Karpas-422 (cell line): ENCODE measurements at regions not wholly inside any gene's neighbourhood (a gene's known extent, or its start where the extent isn't known, plus 50 kb on each side); places are given as distances from the start of the nearest gene placed in this dataset.

ENCODE experiments used
- DNase-seq: peaks from one replicate; pipeline ENCODE4 v3.0.0-alpha.2; 2015
- H2AFZ ChIP-seq: fragments of 200-600 bp; sonication (generic); 2 replicates; pipeline ENCODE4 v1.6.1; 2014; ENCODE audit warnings: antibody characterized with exemption, low read length, mixed read lengths
- H3K27ac ChIP-seq: fragments of 200-600 bp; sonication (generic); 2 replicates; pipeline ENCODE4 v1.5.1; 2014; ENCODE audit warnings: mild to moderate bottlenecking, low read length, moderate library complexity
- H3K27me3 ChIP-seq: fragments of 200-600 bp; sonication (generic); 2 replicates; pipeline ENCODE4 v1.6.1; 2014; ENCODE audit warnings: low read length, mixed read lengths
- H3K36me3 ChIP-seq: fragments of 200-600 bp; sonication (generic); 2 replicates; pipeline ENCODE4 v1.6.1; 2014; ENCODE audit warnings: low read length, mixed read lengths; ENCODE audit not compliant: insufficient read depth
- H3K4me1 ChIP-seq: fragments of 200-600 bp; sonication (generic); 2 replicates; pipeline ENCODE4 v1.6.1; 2014; ENCODE audit warnings: mild to moderate bottlenecking, low read length, mixed read lengths
- H3K4me2 ChIP-seq: fragments of 200-600 bp; sonication (generic); 2 replicates; pipeline ENCODE4 v1.6.1; 2014; ENCODE audit warnings: low read length, low read depth, mild to moderate bottlenecking; ENCODE audit not compliant: poor library complexity, severe bottlenecking
- H3K4me3 ChIP-seq: fragments of 200-600 bp; sonication (generic); 2 replicates; pipeline ENCODE4 v1.5.1; 2014; ENCODE audit warnings: mild to moderate bottlenecking, antibody characterized with exemption, low read length, mixed read lengths
- H3K79me2 ChIP-seq: fragments of 200-600 bp; sonication (generic); 2 replicates; pipeline ENCODE4 v1.6.1; 2014; ENCODE audit warnings: mild to moderate bottlenecking, low read length, mixed read lengths
- H3K9ac ChIP-seq: fragments of 200-600 bp; sonication (generic); 2 replicates; pipeline ENCODE4 v1.6.0; 2014; ENCODE audit warnings: low read length
- H3K9me2 ChIP-seq: fragments of 200-600 bp; sonication (generic), shearing (Covaris generic); replicated peaks from 2 replicates; pipeline ENCODE4 v1.6.0; 2014; ENCODE audit warnings: mild to moderate bottlenecking, low read length, moderate library complexity; ENCODE audit not compliant: insufficient read depth
- H3K9me3 ChIP-seq: fragments of 300-700, 200-600 bp; sonication (generic); 2 replicates; pipeline ENCODE4 v1.6.1; 2014; ENCODE audit warnings: low read length, mixed read lengths
- H4K20me1 ChIP-seq: fragments of 200-600 bp; sonication (generic); 2 replicates; pipeline ENCODE4 v1.6.1; 2014; ENCODE audit warnings: mild to moderate bottlenecking, antibody characterized with exemption, low read length, low read depth; ENCODE audit not compliant: insufficient read depth

- Histone ChIP-seq H2AFZ (no peak overlapping the region), H3K9me2 (no peaks in the 10 kb centered on the region), H3K9ac (no peak overlapping the region)
These were observed 277.0 kb downstream of the PRL start for GRCh38 chr6:22019857-22020256.

GRCh38 chr6:22020299-22021003 lies 276.4 kb downstream of the PRL start:
- H3K27me3 ChIP-seq: no peaks in the 10 kb centered on the region
- no peaks in the 10 kb centered on the region for H4K20me1 ChIP-seq
- H3K36me3 ChIP-seq: no peaks in the 10 kb centered on the region
- no peaks in the 10 kb centered on the region; the same call in 1 of the 2 replicates for H3K9me3 ChIP-seq
- DNase-seq: no peak
- H3K9ac ChIP-seq: no peak overlapping the region
- no peaks in the 10 kb centered on the region for H3K79me2 ChIP-seq
- no peaks in the 10 kb centered on the region for H3K4me1 ChIP-seq
- H3K9me2 ChIP-seq: no peaks in the 10 kb centered on the region
- no peak overlapping the region for H3K27ac ChIP-seq
- H2AFZ ChIP-seq: no peak overlapping the region
- H3K4me2 ChIP-seq: no peak overlapping the region
- H3K4me3 ChIP-seq: no peak overlapping the region

More at GRCh38 chr6:22019857-22020256, 277.0 kb downstream of the PRL start:
- Histone ChIP-seq H4K20me1 (no peaks in the 10 kb centered on the region), H3K4me3 (no peak overlapping the region), H3K27me3 (no peaks in the 10 kb centered on the region), H3K4me2 (no peak overlapping the region), H3K36me3 (no peaks in the 10 kb centered on the region), H3K9me3 (no peaks in the 10 kb centered on the region; the same call in 1 of the 2 replicates), H3K27ac (no peak overlapping the region), H3K79me2 (no peaks in the 10 kb centered on the region), H3K4me1 (no peaks in the 10 kb centered on the region)
- DNase-seq: no peak

GRCh38 chr6:22021966-22022365 lies 274.9 kb downstream of the PRL start:
- H3K36me3 ChIP-seq: no peaks in the 10 kb centered on the region
- no peak overlapping the region for H3K9ac ChIP-seq
- H4K20me1 ChIP-seq: no peaks in the 10 kb centered on the region
- H3K9me2 ChIP-seq: no peaks in the 10 kb centered on the region
- H3K4me1 ChIP-seq: no peaks in the 10 kb centered on the region
- DNase-seq: no peak
- H3K9me3 ChIP-seq: no peaks in the 10 kb centered on the region; the same call in 1 of the 2 replicates
- no peak overlapping the region for H3K27ac ChIP-seq
- H3K27me3 ChIP-seq: no peaks in the 10 kb centered on the region
- H3K79me2 ChIP-seq: no peaks in the 10 kb centered on the region
- no peak overlapping the region for H3K4me3 ChIP-seq
- H3K4me2 ChIP-seq: no peak overlapping the region
- no peak overlapping the region for H2AFZ ChIP-seq

GRCh38 chr6:22023937-22024336 lies 272.9 kb downstream of the PRL start:
- Histone ChIP-seq H3K9me3 (no peaks in the 10 kb centered on the region; the same call in 1 of the 2 replicates), H3K36me3 (no peaks in the 10 kb centered on the region)

GRCh38 chr6:22024973-22025467 lies 271.8 kb downstream of the PRL start:
- H3K9ac ChIP-seq: no peak overlapping the region
- H3K36me3 ChIP-seq: no peaks in the 10 kb centered on the region
- H2AFZ ChIP-seq: no peak overlapping the region
- H3K27ac ChIP-seq: no peak overlapping the region
- H4K20me1 ChIP-seq: no peaks in the 10 kb centered on the region
- H3K9me2 ChIP-seq: no peaks in the 10 kb centered on the region
- no peak overlapping the region for H3K4me2 ChIP-seq
- no peak overlapping the region for H3K4me3 ChIP-seq
- H3K9me3 ChIP-seq: no peaks in the 10 kb centered on the region; the same call in 1 of the 2 replicates
- no peak for DNase-seq
- no peaks in the 10 kb centered on the region for H3K79me2 ChIP-seq
- H3K4me1 ChIP-seq: no peaks in the 10 kb centered on the region
- no peaks in the 10 kb centered on the region for H3K27me3 ChIP-seq

More at GRCh38 chr6:22023937-22024336, 272.9 kb downstream of the PRL start:
- no peaks in the 10 kb centered on the region for H3K9me2 ChIP-seq
- H3K9ac ChIP-seq: no peak overlapping the region
- H2AFZ ChIP-seq: no peak overlapping the region
- H3K4me3 ChIP-seq: no peak overlapping the region
- no peak overlapping the region for H3K27ac ChIP-seq
- no peaks in the 10 kb centered on the region for H3K79me2 ChIP-seq
- H4K20me1 ChIP-seq: no peaks in the 10 kb centered on the region
- H3K4me1 ChIP-seq: no peaks in the 10 kb centered on the region
- no peaks in the 10 kb centered on the region for H3K27me3 ChIP-seq
- H3K4me2 ChIP-seq: no peak overlapping the region
- no peak for DNase-seq

- no peaks in the 10 kb centered on the region for H3K36me3 ChIP-seq
- H3K4me1 ChIP-seq: no peaks in the 10 kb centered on the region
- H3K27ac ChIP-seq: no peak overlapping the region
- H2AFZ ChIP-seq: no peak overlapping the region
- H3K4me2 ChIP-seq: no peak overlapping the region
- H3K9me3 ChIP-seq: no peaks in the 10 kb centered on the region; the same call in 1 of the 2 replicates
- H3K79me2 ChIP-seq: no peaks in the 10 kb centered on the region
- no peaks in the 10 kb centered on the region for H3K9me2 ChIP-seq
- DNase-seq: no peak
- no peak overlapping the region for H3K4me3 ChIP-seq
- no peak overlapping the region for H3K9ac ChIP-seq
- no peaks in the 10 kb centered on the region for H3K27me3 ChIP-seq
- H4K20me1 ChIP-seq: no peaks in the 10 kb centered on the region
These were observed 271.2 kb downstream of the PRL start for GRCh38 chr6:22025468-22026163.

- Histone ChIP-seq H2AFZ (no peak overlapping the region), H3K9me3 (no peaks in the 10 kb centered on the region; the same call in 1 of the 2 replicates), H3K4me1 (no peaks in the 10 kb centered on the region), H3K27ac (no peak overlapping the region), H3K9ac (no peak overlapping the region), H3K4me2 (no peak overlapping the region), H3K79me2 (no peaks in the 10 kb centered on the region), H4K20me1 (no peaks in the 10 kb centered on the region), H3K36me3 (no peaks in the 10 kb centered on the region), H3K27me3 (no peaks in the 10 kb centered on the region), H3K4me3 (no peak overlapping the region), H3K9me2 (no peaks in the 10 kb centered on the region)
- DNase-seq: no peak
These were observed 270.6 kb downstream of the PRL start for GRCh38 chr6:22026164-22026678.

GRCh38 chr6:22027040-22027725 lies 269.7 kb downstream of the PRL start:
- Histone ChIP-seq H3K9me3 (no peaks in the 10 kb centered on the region; the same call in 1 of the 2 replicates), H3K36me3 (no peaks in the 10 kb centered on the region), H4K20me1 (no peaks in the 10 kb centered on the region), H3K4me3 (no peak overlapping the region), H3K4me2 (no peak overlapping the region), H2AFZ (no peak overlapping the region), H3K4me1 (no peaks in the 10 kb centered on the region), H3K9ac (no peak overlapping the region), H3K27me3 (no peaks in the 10 kb centered on the region), H3K27ac (no peak overlapping the region), H3K79me2 (no peaks in the 10 kb centered on the region), H3K9me2 (no peaks in the 10 kb centered on the region)
- no peak for DNase-seq
